ENCODE measurements at regions not wholly inside any gene's neighbourhood (a gene's known extent, or its start where the extent isn't known, plus 50 kb on each side); places are given as distances from the start of the nearest gene placed in this dataset.
"Not testable (repeated sequence)": the region's sequence is repeated elsewhere in the genome, so short reads cannot be mapped to it uniquely, and the experiment has no call there.

- Mint-ChIP-seq H3K27ac (no peak overlapping the region), H3K4me1 (no peaks in the 10 kb centered on the region), H3K9me3 (peaks cover 10 to 37% (median 20%) of the 10 kb centered on the region in 3 donors), H3K4me3 (no peak overlapping the region), H3K27me3 (no peaks in the 10 kb centered on the region), H3K36me3 (peaks cover 4% of the 10 kb centered on the region)
These were observed 76.3 kb downstream of the DRAM2 start for GRCh38 chr1:111063595-111063994.

GRCh38 chr1:111062624-111063023 is 77.3 kb downstream of the DRAM2 start:
- Mint-ChIP-seq H3K27ac (no peak overlapping the region), H3K36me3 (peaks cover 4% of the 10 kb centered on the region), H3K4me1 (no peaks in the 10 kb centered on the region), H3K9me3 (peaks cover 8 to 30% (median 18%) of the 10 kb centered on the region in 3 donors), H3K27me3 (no peaks in the 10 kb centered on the region), H3K4me3 (no peak overlapping the region)

- no peak overlapping the region for H3K27ac Mint-ChIP-seq
- no peaks in the 10 kb centered on the region for H3K4me1 Mint-ChIP-seq
- H3K36me3 Mint-ChIP-seq: peaks cover 4% of the 10 kb centered on the region
- no peak overlapping the region for H3K4me3 Mint-ChIP-seq
- H3K27me3 Mint-ChIP-seq: no peaks in the 10 kb centered on the region
- H3K9me3 Mint-ChIP-seq: peaks cover 6 to 29% (median 20%) of the 10 kb centered on the region in 3 donors
These were observed 77.8 kb downstream of the DRAM2 start for GRCh38 chr1:111062081-111062480.

- peaks cover 6% of the 10 kb centered on the region for H3K36me3 Mint-ChIP-seq
- H3K27me3 Mint-ChIP-seq: no peaks in the 10 kb centered on the region
These were observed 85.2 kb downstream of the DRAM2 start for GRCh38 chr1:111054656-111055055.

GRCh38 chr1:111052246-111052645 is 87.6 kb downstream of the DRAM2 start:
- Mint-ChIP-seq H3K4me1 (no peaks in the 10 kb centered on the region), H3K9me3 (peaks cover 2 to 30% (median 28%) of the 10 kb centered on the region in 3 donors), H3K4me3 (no peak overlapping the region), H3K27ac (no peak overlapping the region), H3K36me3 (peaks cover 6% of the 10 kb centered on the region), H3K27me3 (no peaks in the 10 kb centered on the region)

More at GRCh38 chr1:111054656-111055055, 85.2 kb downstream of the DRAM2 start:
- no peak overlapping the region for H3K4me3 Mint-ChIP-seq
- H3K9me3 Mint-ChIP-seq: peaks cover 2 to 20% (median 18%) of the 10 kb centered on the region in 3 donors
- no peaks in the 10 kb centered on the region for H3K4me1 Mint-ChIP-seq
- no peak overlapping the region for H3K27ac Mint-ChIP-seq

- peaks cover 2 to 12% (median 9%) of the 10 kb centered on the region in 3 donors for H3K9me3 Mint-ChIP-seq
- not testable (repeated sequence) for H3K27me3 Mint-ChIP-seq, H3K4me1 Mint-ChIP-seq
These were observed 84.5 kb upstream of the LRIF1 start for GRCh38 chr1:111048253-111048652.

GRCh38 chr1:111045033-111045722 is 81.5 kb upstream of the LRIF1 start:
- Mint-ChIP-seq H3K27me3 (peaks cover 1% of the 10 kb centered on the region), H3K4me3 (no peak overlapping the region), H3K4me1 (peaks cover 0 to 3% (median 1%) of the 10 kb centered on the region in 3 donors), H3K27ac (no peak overlapping the region), H3K36me3 (peaks cover 2% of the 10 kb centered on the region), H3K9me3 (peaks cover 0 to 12% (median 9%) of the 10 kb centered on the region in 3 donors)

More at GRCh38 chr1:111048253-111048652, 84.5 kb upstream of the LRIF1 start:
- H3K36me3 Mint-ChIP-seq, H3K4me3 Mint-ChIP-seq: not testable (repeated sequence)
- peak overlapping the region in 1 of 3 donors; percentile 36 for H3K27ac Mint-ChIP-seq

- H3K4me3 Mint-ChIP-seq: no peak overlapping the region
- H3K9me3 Mint-ChIP-seq: peaks cover 3 to 13% (median 3%) of the 10 kb centered on the region in 3 donors
- peaks cover 1% of the 10 kb centered on the region for H3K36me3 Mint-ChIP-seq
- H3K4me1 Mint-ChIP-seq: peaks cover 3 to 7% (median 7%) of the 10 kb centered on the region in 3 donors
- peaks cover 3% of the 10 kb centered on the region for H3K27me3 Mint-ChIP-seq
- peak overlapping the region in 1 of 3 donors; percentile 19 for H3K27ac Mint-ChIP-seq
These were observed 68.7 kb upstream of the LRIF1 start for GRCh38 chr1:111032295-111032897.

GRCh38 chr1:111030590-111030989 is 66.9 kb upstream of the LRIF1 start:
- Mint-ChIP-seq H3K4me1 (peaks cover 7% of the 10 kb centered on the region in 3 donors), H3K4me3 (no peak overlapping the region), H3K36me3 (peaks cover 3% of the 10 kb centered on the region), H3K9me3 (peaks cover 0 to 3% (median 0%) of the 10 kb centered on the region in 3 donors), H3K27me3 (peaks cover 3% of the 10 kb centered on the region), H3K27ac (peak overlapping the region in 1 of 3 donors; percentile 35)

- no peaks in the 10 kb centered on the region for H3K9me3 Mint-ChIP-seq
These were observed 61.4 kb upstream of the LRIF1 start for GRCh38 chr1:111025109-111025508.

GRCh38 chr1:111015222-111015621 is 51.5 kb upstream of the LRIF1 start:
- peaks cover 14% of the 10 kb centered on the region for H3K27me3 Mint-ChIP-seq
- H3K4me3 Mint-ChIP-seq: no peak overlapping the region
- H3K27ac Mint-ChIP-seq: no peak overlapping the region
- peaks cover 0 to under 1% (median 0%) of the 10 kb centered on the region in 3 donors for H3K4me1 Mint-ChIP-seq
- H3K9me3 Mint-ChIP-seq: peaks cover 5 to 18% (median 6%) of the 10 kb centered on the region in 3 donors
- H3K36me3 Mint-ChIP-seq: peaks cover 4% of the 10 kb centered on the region

More at GRCh38 chr1:111025109-111025508, 61.4 kb upstream of the LRIF1 start:
- Mint-ChIP-seq H3K36me3 (peaks cover 1% of the 10 kb centered on the region), H3K4me1 (peaks cover 4 to 6% (median 5%) of the 10 kb centered on the region in 3 donors), H3K27ac (no peak overlapping the region), H3K4me3 (no peak overlapping the region), H3K27me3 (peaks cover 2% of the 10 kb centered on the region)

Data from IgD-negative memory B cell (primary cell).